ENCODE measurements at regions not wholly inside any gene's neighbourhood (a gene's known extent, or its start where the extent isn't known, plus 50 kb on each side); places are given as distances from the start of the nearest gene placed in this dataset.
"Not testable (repeated sequence)": the region's sequence is repeated elsewhere in the genome, so short reads cannot be mapped to it uniquely, and the experiment has no call there.

DNA sequence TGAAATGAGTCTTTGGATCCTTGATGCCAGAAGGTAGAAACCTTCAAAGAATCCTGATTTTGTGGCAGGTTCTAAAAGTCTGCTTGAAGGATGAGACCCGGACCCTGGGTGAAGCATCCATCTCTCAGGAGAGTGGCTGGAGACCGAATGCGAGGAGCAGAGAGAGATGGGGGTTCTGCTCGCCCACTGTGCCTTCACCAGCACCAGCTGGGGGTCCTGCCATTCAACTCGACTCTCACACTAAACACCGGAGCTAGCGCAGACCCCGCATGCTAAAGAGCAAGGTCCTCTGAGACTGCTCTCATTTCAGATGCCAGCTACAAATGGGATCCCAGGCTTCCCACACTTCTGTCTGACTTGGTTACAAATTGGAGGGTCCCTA, 218.4 kb downstream of the GLRX3 start:
- DNase-seq (ENCODE audit: low read depth) = no peak
- TF ChIP-seq, protein P1, sequence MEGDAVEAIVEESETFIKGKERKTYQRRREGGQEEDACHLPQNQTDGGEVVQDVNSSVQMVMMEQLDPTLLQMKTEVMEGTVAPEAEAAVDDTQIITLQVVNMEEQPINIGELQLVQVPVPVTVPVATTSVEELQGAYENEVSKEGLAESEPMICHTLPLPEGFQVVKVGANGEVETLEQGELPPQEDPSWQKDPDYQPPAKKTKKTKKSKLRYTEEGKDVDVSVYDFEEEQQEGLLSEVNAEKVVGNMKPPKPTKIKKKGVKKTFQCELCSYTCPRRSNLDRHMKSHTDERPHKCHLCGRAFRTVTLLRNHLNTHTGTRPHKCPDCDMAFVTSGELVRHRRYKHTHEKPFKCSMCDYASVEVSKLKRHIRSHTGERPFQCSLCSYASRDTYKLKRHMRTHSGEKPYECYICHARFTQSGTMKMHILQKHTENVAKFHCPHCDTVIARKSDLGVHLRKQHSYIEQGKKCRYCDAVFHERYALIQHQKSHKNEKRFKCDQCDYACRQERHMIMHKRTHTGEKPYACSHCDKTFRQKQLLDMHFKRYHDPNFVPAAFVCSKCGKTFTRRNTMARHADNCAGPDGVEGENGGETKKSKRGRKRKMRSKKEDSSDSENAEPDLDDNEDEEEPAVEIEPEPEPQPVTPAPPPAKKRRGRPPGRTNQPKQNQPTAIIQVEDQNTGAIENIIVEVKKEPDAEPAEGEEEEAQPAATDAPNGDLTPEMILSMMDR (conservative IDR thresholded peaks at IDR 0.05; ENCODE audit: low read length) = no peak
- no peak overlapping the region for H3K4me3 ChIP-seq (ENCODE audit: low read length)

DNA sequence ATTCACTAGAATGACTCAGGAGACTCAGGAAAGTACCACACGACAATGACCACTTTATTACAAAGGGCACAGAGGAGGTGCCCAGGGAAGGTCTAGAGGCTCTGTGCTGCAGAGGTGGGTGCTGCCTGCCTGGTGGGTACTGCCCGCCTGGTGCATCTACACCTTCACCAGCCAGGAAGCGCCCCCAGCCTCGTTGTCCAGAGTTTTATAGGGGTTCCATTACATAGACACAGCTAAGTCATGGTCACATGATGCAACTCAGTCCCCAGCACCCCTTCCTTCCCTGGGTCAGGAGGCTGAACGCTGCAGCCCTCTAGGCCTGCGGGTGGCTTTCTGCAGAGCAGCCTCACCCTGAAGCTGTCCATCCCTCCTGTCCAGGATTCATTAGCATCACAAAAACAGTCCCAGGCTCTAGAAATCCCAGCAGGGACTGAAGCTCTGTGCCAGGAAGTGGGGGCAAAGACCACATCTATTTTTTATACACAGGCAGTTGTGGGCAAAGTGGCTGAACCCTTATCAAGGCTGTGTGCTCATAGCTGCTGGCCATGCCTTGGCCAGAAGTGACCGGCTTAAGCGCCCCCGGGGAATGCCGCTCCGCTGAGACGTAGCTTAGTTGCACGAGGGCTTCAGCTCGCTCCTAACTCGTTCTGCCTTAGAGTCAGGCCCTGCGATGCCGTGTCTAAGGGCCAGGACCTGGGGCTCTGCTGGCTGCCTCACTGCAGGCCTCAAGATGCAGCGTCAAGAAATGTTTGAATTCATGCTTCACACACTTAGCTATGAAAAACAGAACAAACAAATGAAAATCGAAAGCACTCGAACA, 219.0 kb downstream of the GLRX3 start:
- H3K4me3 ChIP-seq (ENCODE audit: low read length) = no peak overlapping the region
- DNase-seq (ENCODE audit: low read depth) = no peak
- TF ChIP-seq, protein P1 (conservative IDR thresholded peaks at IDR 0.05; ENCODE audit: low read length) = no peak

DNA sequence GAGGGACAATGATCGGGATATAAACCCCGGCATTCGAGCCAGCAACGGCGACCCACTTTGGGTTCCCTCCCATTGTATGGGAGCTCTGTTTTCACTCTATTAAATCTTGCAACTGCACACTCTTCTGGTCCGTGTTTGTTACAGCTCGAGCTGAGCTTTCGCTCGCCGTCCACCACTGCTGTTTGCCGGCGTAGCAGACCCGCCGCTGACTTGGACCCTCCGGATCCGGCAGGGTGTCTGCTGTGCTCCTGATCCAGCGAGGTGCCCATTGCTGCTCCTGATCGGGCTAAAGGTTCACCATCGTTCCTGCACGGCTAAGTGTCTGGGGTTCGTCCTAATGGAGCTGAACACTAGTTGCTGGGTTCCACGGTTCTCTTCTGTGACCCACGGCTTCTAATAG, 220.2 kb downstream of the GLRX3 start:
- not testable (repeated sequence) for H3K4me3 ChIP-seq (ENCODE audit: low read length); DNase-seq (ENCODE audit: low read depth)

DNA sequence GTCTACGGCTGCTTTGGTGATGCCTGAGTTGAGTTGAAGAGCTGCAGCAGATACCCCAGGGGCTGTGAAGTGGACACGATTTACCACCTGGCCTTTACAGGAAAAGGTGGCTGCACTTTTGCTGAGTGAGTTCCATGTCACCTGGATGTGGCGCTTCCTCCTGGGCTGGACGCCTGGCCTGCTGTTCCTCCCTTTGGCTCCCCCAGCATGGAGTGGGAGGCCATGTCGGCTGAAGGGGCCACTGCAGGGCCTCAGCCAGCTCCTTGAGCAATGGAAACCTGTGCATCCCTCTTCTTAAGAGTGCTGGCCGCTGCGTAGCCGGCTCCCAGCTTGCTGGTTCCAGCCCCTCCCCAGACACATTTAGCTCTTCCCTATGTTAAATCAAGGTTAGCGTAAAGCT, 221.0 kb downstream of the GLRX3 start:
- H3K4me3 ChIP-seq (ENCODE audit: low read length) = no peak overlapping the region
- TF ChIP-seq, protein P1 (conservative IDR thresholded peaks at IDR 0.05; ENCODE audit: low read length) = no peak
- DNase-seq (ENCODE audit: low read depth) = no peak

DNA sequence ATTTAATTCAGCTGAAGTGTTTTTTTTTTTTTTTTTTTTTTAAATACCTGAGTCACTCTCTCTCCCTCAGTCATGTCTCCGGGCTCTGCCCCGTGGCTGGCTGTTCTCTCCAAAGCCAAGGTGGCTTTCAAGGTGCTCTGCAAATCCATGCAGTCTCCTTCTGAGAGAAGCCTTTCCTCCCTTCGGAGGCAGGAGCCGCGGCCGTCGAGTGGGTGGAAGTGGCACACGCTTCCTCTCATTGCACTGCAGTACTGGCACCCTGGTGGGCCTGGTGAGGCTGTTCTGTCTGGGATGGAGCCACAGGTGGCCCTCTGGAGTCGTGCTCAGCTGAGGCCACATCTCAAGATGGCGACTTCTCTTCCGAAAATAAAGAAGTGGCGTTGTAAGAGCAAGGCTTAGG, 221.8 kb downstream of the GLRX3 start:
- TF ChIP-seq, protein P1 (conservative IDR thresholded peaks at IDR 0.05; ENCODE audit: low read length) = no peak
- no peak overlapping the region for H3K4me3 ChIP-seq (ENCODE audit: low read length)
- DNase-seq (ENCODE audit: low read depth) = no peak

DNA sequence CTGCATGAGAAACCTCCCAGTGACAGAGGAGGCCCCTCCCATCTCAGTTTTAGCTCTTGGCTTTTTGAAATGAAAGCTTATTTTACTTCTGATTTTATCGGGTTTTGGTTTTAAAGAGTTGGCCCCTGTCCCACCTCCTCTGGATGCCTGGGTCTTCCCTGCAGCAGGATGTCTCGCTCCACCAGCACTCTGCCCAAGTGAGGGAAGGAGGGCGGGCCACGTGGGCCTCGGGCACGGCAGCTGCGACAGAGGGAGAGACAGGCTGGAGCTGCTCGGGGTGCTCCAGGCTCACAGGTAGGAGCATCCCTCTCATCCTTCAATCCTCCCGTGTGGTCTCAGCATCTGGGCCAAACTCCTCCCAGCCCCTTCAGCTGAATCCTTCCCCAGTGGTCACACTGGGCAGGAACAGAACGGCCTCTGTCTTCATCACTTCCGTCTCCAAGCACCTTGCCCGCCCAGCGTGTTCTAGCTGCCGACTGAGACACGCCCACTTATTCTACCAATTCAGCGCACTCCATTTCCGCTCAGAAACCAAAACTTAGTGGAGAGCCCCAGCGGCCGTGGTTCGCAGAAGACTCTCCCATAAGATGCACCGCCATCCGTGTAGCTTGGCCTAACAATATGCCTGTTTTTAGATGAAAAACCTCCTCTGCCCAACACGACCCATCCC, 222.9 kb downstream of the GLRX3 start:
- DNase-seq (ENCODE audit: low read depth) = no peak
- no peak overlapping the region for H3K4me3 ChIP-seq (ENCODE audit: low read length)
- TF ChIP-seq, protein P1 (conservative IDR thresholded peaks at IDR 0.05; ENCODE audit: low read length) = no peak

DNA sequence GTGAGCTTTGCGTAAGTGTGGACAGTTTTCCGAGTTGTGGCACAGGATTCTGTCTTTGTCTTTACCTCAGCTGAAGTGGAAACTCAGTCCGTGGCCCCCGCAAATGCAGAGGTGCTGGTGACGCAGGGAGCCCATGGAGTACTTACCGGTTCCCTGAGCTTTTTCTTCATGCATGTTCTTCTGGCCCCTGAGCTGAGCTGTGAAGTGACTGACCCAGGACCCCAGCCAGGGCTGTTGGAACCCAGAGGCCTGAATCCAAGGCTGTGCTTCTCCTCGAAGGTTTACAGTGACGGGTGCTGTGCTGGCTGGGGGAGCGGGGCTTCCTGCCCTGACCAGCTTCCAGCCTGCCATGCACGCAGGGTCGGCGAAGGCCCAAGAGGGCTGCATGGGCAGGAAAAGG, 223.5 kb downstream of the GLRX3 start:
- TF ChIP-seq, protein P1 (conservative IDR thresholded peaks at IDR 0.05; ENCODE audit: low read length) = no peak
- DNase-seq (ENCODE audit: low read depth) = no peak

More for the DNA sequence above, 223.5 kb downstream of the GLRX3 start:
- no peak overlapping the region for H3K4me3 ChIP-seq (ENCODE audit: low read length)

Data from AG10803 (cell line).